Neuronal stem cell (in vitro differentiated cells): ENCODE measurements at regions not wholly inside any gene's neighbourhood (a gene's known extent, or its start where the extent isn't known, plus 50 kb on each side); places are given as distances from the start of the nearest gene placed in this dataset.
"Not testable (repeated sequence)": the region's sequence is repeated elsewhere in the genome, so short reads cannot be mapped to it uniquely, and the experiment has no call there.

ENCODE experiments used
- DNase-seq: peaks from one replicate; pipeline ENCODE4 v3.0.0-alpha.2; 2013; ENCODE audit warnings: low spot score
- H2AFZ ChIP-seq: one replicate; pipeline ENCODE4 v1.6.1; 2013; ENCODE audit warnings: mild to moderate bottlenecking, low read length, inconsistent platforms
- H2AK5ac ChIP-seq: 2 replicates; pipeline ENCODE4 v1.6.1; 2013; ENCODE audit warnings: low read depth, mild to moderate bottlenecking, inconsistent platforms, low read length, moderate library complexity, mixed read lengths
- H2BK120ac ChIP-seq: 2 replicates; pipeline ENCODE4 v1.6.1; 2013; ENCODE audit warnings: low read depth, mild to moderate bottlenecking, inconsistent platforms, low read length, moderate library complexity, mixed read lengths
- H2BK12ac ChIP-seq: one replicate; pipeline ENCODE4 v1.6.1; 2013; ENCODE audit warnings: low read length, inconsistent platforms
- H2BK15ac ChIP-seq: 2 replicates; pipeline ENCODE4 v1.6.1; 2013; ENCODE audit warnings: mild to moderate bottlenecking, low read length, inconsistent platforms, mixed read lengths
- H2BK5ac ChIP-seq: one replicate; pipeline ENCODE4 v1.6.1; 2013; ENCODE audit warnings: inconsistent platforms, mild to moderate bottlenecking, low read length, moderate library complexity
- H3K14ac ChIP-seq: one replicate; pipeline ENCODE4 v1.6.1; 2013; ENCODE audit warnings: low read length, inconsistent platforms
- H3K18ac ChIP-seq: 2 replicates; pipeline ENCODE4 v1.6.1; 2013; ENCODE audit warnings: low read length, inconsistent platforms
- H3K23ac ChIP-seq: 2 replicates; pipeline ENCODE4 v1.6.1; 2013; ENCODE audit warnings: low read depth, mild to moderate bottlenecking, mixed read lengths, low read length, inconsistent platforms; ENCODE audit not compliant: poor library complexity
- H3K27ac ChIP-seq: replicated peaks from 3 replicates; pipeline ENCODE4 v1.5.1; 2013; ENCODE audit warnings: low read length, inconsistent platforms
- H3K27me3 ChIP-seq, 3 experiments: 2 replicates each; pipeline ENCODE4 v1.6.1; 2013; ENCODE audit warnings: low read length in 3 of 3, mild to moderate bottlenecking in 2 of 3, inconsistent platforms in 1 of 3, low read depth in 1 of 3, mixed read lengths in 1 of 3, moderate library complexity in 1 of 3; ENCODE audit not compliant: control insufficient read depth in 3 of 3, insufficient read depth in 3 of 3
- H3K36me3 ChIP-seq, 2 donors: replicated peaks in 1 of 2; 2 replicates each; pipeline ENCODE4 v1.6.1; 2013; ENCODE audit warnings: low read length in 2 of 2; ENCODE audit not compliant: control insufficient read depth in 2 of 2, insufficient read depth in 2 of 2
- H3K4ac ChIP-seq: 2 replicates; pipeline ENCODE4 v1.6.1; 2013; ENCODE audit warnings: inconsistent platforms, mild to moderate bottlenecking, low read length, moderate library complexity
- H3K4me1 ChIP-seq, 2 donors: 1 replicate in 1 of 2; 2 replicates in 1 of 2; pipeline ENCODE4 v1.6.1; 2013; ENCODE audit warnings: low read length in 2 of 2, low read depth in 1 of 2; ENCODE audit not compliant: control insufficient read depth in 2 of 2, insufficient read depth in 1 of 2
- H3K4me2 ChIP-seq: one replicate; pipeline ENCODE4 v1.6.1; 2013; ENCODE audit warnings: mild to moderate bottlenecking, low read length, inconsistent platforms; ENCODE audit not compliant: insufficient read depth, poor library complexity, severe bottlenecking
- H3K4me3 ChIP-seq, 2 donors: 2 replicates each; pipeline ENCODE4 v1.5.1; 2013; ENCODE audit warnings: low read length in 2 of 2, mild to moderate bottlenecking in 2 of 2, inconsistent platforms in 1 of 2, moderate library complexity in 1 of 2
- H3K79me1 ChIP-seq: one replicate; pipeline ENCODE4 v1.6.1; 2013; ENCODE audit warnings: low read depth, mild to moderate bottlenecking, inconsistent platforms, low read length, moderate library complexity
- H3K9ac ChIP-seq: one replicate; pipeline ENCODE4 v1.6.1; 2013; ENCODE audit warnings: mild to moderate bottlenecking, low read depth, low read length, inconsistent platforms; ENCODE audit not compliant: poor library complexity
- H3K9me3 ChIP-seq, 2 donors: replicated peaks in 1 of 2; 2 replicates each; pipeline versions ENCODE3 to v1.6.1; 2013; ENCODE audit warnings: low read length in 2 of 2, mild to moderate bottlenecking in 2 of 2, inconsistent platforms in 1 of 2, low read depth in 1 of 2, mixed read lengths in 1 of 2, moderate library complexity in 1 of 2; ENCODE audit not compliant: control insufficient read depth in 2 of 2, insufficient read depth in 1 of 2
- H4K8ac ChIP-seq: one replicate; pipeline ENCODE4 v1.6.1; 2013; ENCODE audit warnings: low read depth, mild to moderate bottlenecking, inconsistent platforms, low read length, moderate library complexity
- H4K91ac ChIP-seq: one replicate; pipeline ENCODE4 v1.6.1; 2013; ENCODE audit warnings: low read length, low read depth, mild to moderate bottlenecking, inconsistent platforms; ENCODE audit not compliant: poor library complexity
- WGBS, 2 donors: extraction: QIAGEN DNeasy Blood & Tissue Kit; methylation state at CpG; one replicate each; pipeline ENCODE4 v1.1.7; 2013; ENCODE audit warnings: missing lambda C conversion rate in 2 of 2, mixed read lengths in 1 of 2; ENCODE audit not compliant: insufficient read length in 2 of 2, insufficient replicate concordance in 1 of 2; ENCODE audit errors: extremely low coverage in 2 of 2; 5-methylcytosine and 5-hydroxymethylcytosine counted together

GRCh38 chr2:97374426-97374825, 215.3 kb downstream of the ANKRD36B start:
- not testable (repeated sequence) for H2BK5ac ChIP-seq, H3K23ac ChIP-seq, H3K9me3 ChIP-seq, H3K9ac ChIP-seq, H3K27ac ChIP-seq, H3K36me3 ChIP-seq, H4K8ac ChIP-seq, H3K27me3 ChIP-seq, H2AFZ ChIP-seq, H4K91ac ChIP-seq, H3K4me2 ChIP-seq, H2BK15ac ChIP-seq, DNase-seq, H3K4ac ChIP-seq, H3K4me1 ChIP-seq, H2AK5ac ChIP-seq, H3K4me3 ChIP-seq, H3K79me1 ChIP-seq, H3K18ac ChIP-seq, H2BK120ac ChIP-seq, H2BK12ac ChIP-seq, H3K14ac ChIP-seq
- WGBS, 2 donors = no CpG with 5 or more reads among the region's 7 CpGs

GRCh38 chr2:97363159-97363558, 226.5 kb downstream of the ANKRD36B start:
- H4K91ac ChIP-seq, H3K27ac ChIP-seq, H3K18ac ChIP-seq: not testable (repeated sequence)

GRCh38 chr2:97359861-97360584, 229.7 kb downstream of the ANKRD36B start:
- Histone ChIP-seq H3K4me3 (no peak overlapping the region), H2AFZ (no peak overlapping the region), H3K79me1 (no peaks in the 10 kb centered on the region), H2AK5ac (no peak overlapping the region), H3K4ac (no peak overlapping the region), H2BK12ac (peak overlapping the region; percentile 58), H3K14ac (no peak overlapping the region), H3K9ac (no peak overlapping the region), H3K27me3 (peaks cover 0 to 3% (median 0%) of the 10 kb centered on the region in 3 experiments), H3K4me1 (no peaks in the 10 kb centered on the region), H3K9me3 (peaks cover 0 to 4% of the 10 kb centered on the region in 2 donors), H3K27ac (no peak overlapping the region), H4K91ac (no peak overlapping the region), H3K18ac (no peak overlapping the region), H3K36me3 (no peaks in the 10 kb centered on the region), H4K8ac (no peak overlapping the region), H2BK15ac (no peak overlapping the region), H2BK120ac (no peak overlapping the region), H2BK5ac (no peak overlapping the region), H3K23ac (no peak overlapping the region), H3K4me2 (no peak overlapping the region)
- DNase-seq = no peak
- no CpG with 5 or more reads among the region's 5 CpGs for WGBS, 2 donors

More at GRCh38 chr2:97363159-97363558, 226.5 kb downstream of the ANKRD36B start:
- not testable (repeated sequence) for H3K4me2 ChIP-seq, H3K14ac ChIP-seq, H3K4ac ChIP-seq, H3K79me1 ChIP-seq, H3K27me3 ChIP-seq, H2BK120ac ChIP-seq, H3K4me3 ChIP-seq, H4K8ac ChIP-seq, H3K4me1 ChIP-seq, H2AK5ac ChIP-seq, DNase-seq, H2BK15ac ChIP-seq, H3K9ac ChIP-seq, H3K9me3 ChIP-seq, H3K36me3 ChIP-seq, H2BK5ac ChIP-seq, H2BK12ac ChIP-seq, H2AFZ ChIP-seq, H3K23ac ChIP-seq
- no CpG with 5 or more reads among the region's 4 CpGs for WGBS, 2 donors

- WGBS, 2 donors = no CpG with 5 or more reads among the region's 4 CpGs
- Histone ChIP-seq H3K4me3 (no peak overlapping the region), H2BK12ac (no peak overlapping the region), H2AFZ (no peak overlapping the region), H3K9me3 (peaks cover 0 to 4% of the 10 kb centered on the region in 2 donors), H3K9ac (no peak overlapping the region), H2BK15ac (no peak overlapping the region), H3K14ac (no peak overlapping the region), H3K18ac (no peak overlapping the region), H4K8ac (no peak overlapping the region), H2AK5ac (no peak overlapping the region), H2BK120ac (no peak overlapping the region), H3K36me3 (no peaks in the 10 kb centered on the region), H3K4ac (no peak overlapping the region), H3K79me1 (no peaks in the 10 kb centered on the region), H3K27me3 (peaks cover 0 to 3% (median 0%) of the 10 kb centered on the region in 3 experiments), H3K4me2 (no peak overlapping the region), H4K91ac (no peak overlapping the region), H3K23ac (no peak overlapping the region), H2BK5ac (no peak overlapping the region), H3K27ac (no peak overlapping the region), H3K4me1 (no peaks in the 10 kb centered on the region)
- no peak for DNase-seq
Measured at GRCh38 chr2:97355887-97356286, 233.8 kb downstream of the ANKRD36B start.
